ENCODE measurements at regions not wholly inside any gene's neighbourhood (a gene's known extent, or its start where the extent isn't known, plus 50 kb on each side); places are given as distances from the start of the nearest gene placed in this dataset.

GRCh38 chr1:204751883-204752687 lies 66.5 kb upstream of the LRRN2 start (continued):
- TF ChIP-seq SP1 (IDR thresholded peaks at IDR 0.05; ENCODE audit: low read depth) (no peak), EGR1 (IDR thresholded peaks at IDR 0.05; ENCODE audit: low read depth) (no peak), POLR2A (IDR thresholded peaks at IDR 0.05; ENCODE audit: borderline replicate concordance, extremely low read depth, insufficient read depth, insufficient read length) (no peak), SRF (IDR thresholded peaks at IDR 0.05; ENCODE audit: low read depth) (no peak), EZH2phosphoT487 (IDR thresholded peaks at IDR 0.05; ENCODE audit: borderline replicate concordance) (no peak), POLR2AphosphoS5 (IDR thresholded peaks at IDR 0.05; ENCODE audit: low read depth, low read length) (no peak; the same call in none of the 2 replicates)
- TF ChIP-seq, protein P1, sequence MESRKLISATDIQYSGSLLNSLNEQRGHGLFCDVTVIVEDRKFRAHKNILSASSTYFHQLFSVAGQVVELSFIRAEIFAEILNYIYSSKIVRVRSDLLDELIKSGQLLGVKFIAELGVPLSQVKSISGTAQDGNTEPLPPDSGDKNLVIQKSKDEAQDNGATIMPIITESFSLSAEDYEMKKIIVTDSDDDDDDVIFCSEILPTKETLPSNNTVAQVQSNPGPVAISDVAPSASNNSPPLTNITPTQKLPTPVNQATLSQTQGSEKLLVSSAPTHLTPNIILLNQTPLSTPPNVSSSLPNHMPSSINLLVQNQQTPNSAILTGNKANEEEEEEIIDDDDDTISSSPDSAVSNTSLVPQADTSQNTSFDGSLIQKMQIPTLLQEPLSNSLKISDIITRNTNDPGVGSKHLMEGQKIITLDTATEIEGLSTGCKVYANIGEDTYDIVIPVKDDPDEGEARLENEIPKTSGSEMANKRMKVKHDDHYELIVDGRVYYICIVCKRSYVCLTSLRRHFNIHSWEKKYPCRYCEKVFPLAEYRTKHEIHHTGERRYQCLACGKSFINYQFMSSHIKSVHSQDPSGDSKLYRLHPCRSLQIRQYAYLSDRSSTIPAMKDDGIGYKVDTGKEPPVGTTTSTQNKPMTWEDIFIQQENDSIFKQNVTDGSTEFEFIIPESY (IDR thresholded peaks at IDR 0.05; ENCODE audit: extremely low read depth, insufficient replicate concordance, low read length) = no peak
- TF ChIP-seq, protein P2, sequence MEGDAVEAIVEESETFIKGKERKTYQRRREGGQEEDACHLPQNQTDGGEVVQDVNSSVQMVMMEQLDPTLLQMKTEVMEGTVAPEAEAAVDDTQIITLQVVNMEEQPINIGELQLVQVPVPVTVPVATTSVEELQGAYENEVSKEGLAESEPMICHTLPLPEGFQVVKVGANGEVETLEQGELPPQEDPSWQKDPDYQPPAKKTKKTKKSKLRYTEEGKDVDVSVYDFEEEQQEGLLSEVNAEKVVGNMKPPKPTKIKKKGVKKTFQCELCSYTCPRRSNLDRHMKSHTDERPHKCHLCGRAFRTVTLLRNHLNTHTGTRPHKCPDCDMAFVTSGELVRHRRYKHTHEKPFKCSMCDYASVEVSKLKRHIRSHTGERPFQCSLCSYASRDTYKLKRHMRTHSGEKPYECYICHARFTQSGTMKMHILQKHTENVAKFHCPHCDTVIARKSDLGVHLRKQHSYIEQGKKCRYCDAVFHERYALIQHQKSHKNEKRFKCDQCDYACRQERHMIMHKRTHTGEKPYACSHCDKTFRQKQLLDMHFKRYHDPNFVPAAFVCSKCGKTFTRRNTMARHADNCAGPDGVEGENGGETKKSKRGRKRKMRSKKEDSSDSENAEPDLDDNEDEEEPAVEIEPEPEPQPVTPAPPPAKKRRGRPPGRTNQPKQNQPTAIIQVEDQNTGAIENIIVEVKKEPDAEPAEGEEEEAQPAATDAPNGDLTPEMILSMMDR (IDR thresholded peaks at IDR 0.05 in 2 of 3, conservative IDR thresholded peaks at IDR 0.05 in 1 of 3; ENCODE audit: borderline replicate concordance in 1 of 3, insufficient read depth in 1 of 3, low read depth in 2 of 3, low read length in 2 of 3) = peak; percentile 48 to 57 (median 55); a peak in 5 of 6 replicates

- POLR2A ChIA-PET = interaction anchor here (1.1 kb wide), 1 partner anchor 9 kb away, joined by 3 read pairs; no protein-coding TSS in a partner anchor
- CTCF ChIA-PET = interaction anchor here (1.1 to 3.4 kb wide), 4 partner anchors 8 to 60 kb away, joined by 4 to 35 read pairs (median 12); no protein-coding TSS in a partner anchor
- DNase-seq (ENCODE audit: low read depth, low spot score) (no peak), ATAC-seq (no peak)
- Histone ChIP-seq H3K27me3 (ENCODE audit: insufficient read depth, low read length) (no peaks in the 10 kb centered on the region), H3K4me2 (ENCODE audit: low read length) (peak overlapping the region; percentile 71; the same call in 1 of the 2 replicates), H3K36me3 (ENCODE audit: control insufficient read depth in 1 of 2, insufficient read depth in 2 of 2, low read length in 2 of 2) (no peaks in the 10 kb centered on the region), H3K4me3 (replicated peaks in 1 of 2; ENCODE audit: low read depth in 1 of 2, low read length in 2 of 2) (no peak overlapping the region), H3K79me2 (ENCODE audit: insufficient read depth, low read length) (no peaks in the 10 kb centered on the region), H3K4me1 (ENCODE audit: control insufficient read depth in 1 of 2, insufficient read depth in 2 of 2, low read length in 2 of 2) (peaks cover 11 to 18% of the 10 kb centered on the region in 2 experiments), H3K27ac (ENCODE audit: low read depth, low read length) (no peak overlapping the region; the same call in 1 of the 2 replicates), H3K9ac (ENCODE audit: low read length) (no peak overlapping the region), H3K9me2 (ENCODE audit: insufficient read depth) (no peaks in the 10 kb centered on the region), H2AFZ (ENCODE audit: low read depth, low read length, poor library complexity, severe bottlenecking) (no peak overlapping the region), H4K20me1 (ENCODE audit: insufficient read depth) (no peaks in the 10 kb centered on the region), H3K9me3 (ENCODE audit: control insufficient read depth in 1 of 2, insufficient read depth in 1 of 2, low read depth in 1 of 2, low read length in 2 of 2) (no peaks in the 10 kb centered on the region)
- RAD21 ChIA-PET (ENCODE audit: low non-redundant PET in 1 of 2, low total read pairs in 2 of 2, uncharacterized antibody in 2 of 2, unreplicated experiment in 2 of 2) = interaction anchor here in 1 of 2 experiments (1.1 kb wide), 1 partner anchor 11 kb away, joined by 4 read pairs; no protein-coding TSS in a partner anchor
- BruUV-seq (replicated peaks) = no TSS peak
- intact Hi-C loops (cut with micrococcal nuclease) = no loop called here
- TF ChIP-seq ELF1 (IDR thresholded peaks at IDR 0.05; ENCODE audit: borderline replicate concordance, low read depth) (no peak), CBX3 (IDR thresholded peaks at IDR 0.05; ENCODE audit: low read depth) (no peak), YY1 (IDR thresholded peaks at IDR 0.05; ENCODE audit: extremely low read depth, insufficient replicate concordance, low read depth, low read length) (no peak), ZFX (IDR thresholded peaks at IDR 0.05) (no peak), TCF7L2 (IDR thresholded peaks at IDR 0.05; ENCODE audit: borderline replicate concordance, extremely low read depth, insufficient read depth, insufficient read length) (no peak), SIN3A (IDR thresholded peaks at IDR 0.05; ENCODE audit: low read depth) (no peak), JUND (IDR thresholded peaks at IDR 0.05) (no peak), CEBPB (IDR thresholded peaks at IDR 0.05; ENCODE audit: low read depth) (no peak), RAD21 (IDR thresholded peaks at IDR 0.05; ENCODE audit: low read depth) (no peak), POLR2AphosphoS5 (IDR thresholded peaks at IDR 0.05; ENCODE audit: low read depth, low read length) (no peak)
- TF ChIP-seq, protein P1 (IDR thresholded peaks at IDR 0.05; ENCODE audit: extremely low read depth, insufficient replicate concordance, low read length) = no peak
Observed at GRCh38 chr1:204752688-204753040, 67.1 kb upstream of the LRRN2 start.
